ENCODE measurements at regions not wholly inside any gene's neighbourhood (a gene's known extent, or its start where the extent isn't known, plus 50 kb on each side); places are given as distances from the start of the nearest gene placed in this dataset.
"Not testable (repeated sequence)": the region's sequence is repeated elsewhere in the genome, so short reads cannot be mapped to it uniquely, and the experiment has no call there.

GRCh38 chr5:19064094-19064493 is 923.9 kb downstream of the CDH18 start:
- DNase-seq (ENCODE audit: low spot score): no peak

DNA sequence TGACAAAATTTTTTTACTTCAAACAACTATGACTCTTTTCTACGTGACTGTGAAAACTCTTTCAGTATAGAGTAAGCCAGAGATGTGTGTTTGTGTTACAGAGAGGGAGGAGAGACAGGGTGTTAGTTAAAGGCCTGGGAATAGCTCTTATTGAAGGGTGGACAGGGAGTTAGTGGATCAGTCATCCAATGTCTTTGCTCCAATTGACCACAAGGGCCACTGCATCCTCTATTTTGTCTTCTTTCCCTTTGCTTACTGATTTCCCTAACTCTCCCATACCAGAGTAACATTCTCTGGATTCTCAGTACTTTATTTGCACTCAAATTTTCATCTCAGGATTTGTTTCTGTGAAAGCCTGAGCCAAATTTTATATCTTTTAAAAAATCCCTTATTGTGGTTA is 920.3 kb downstream of the CDH18 start:
- no peak for DNase-seq (ENCODE audit: low spot score)

DNA sequence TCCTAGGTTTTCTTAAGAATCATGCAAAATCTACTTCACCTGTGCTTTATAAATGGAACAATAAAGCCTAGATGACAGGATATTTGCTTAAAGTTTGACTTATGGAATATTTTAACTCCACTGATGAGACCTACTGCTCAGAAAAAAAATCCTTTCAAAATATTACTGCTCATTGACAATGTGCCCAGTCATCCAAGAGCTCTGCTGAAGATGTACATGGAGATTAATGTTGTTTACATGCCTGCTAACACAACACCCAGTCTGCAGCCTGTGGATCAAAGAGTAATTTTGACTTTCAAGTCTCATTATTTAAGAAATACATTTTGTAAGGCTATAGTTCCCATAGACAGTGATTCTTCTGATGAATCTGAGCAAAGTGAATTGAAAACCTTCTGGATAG is 889.6 kb downstream of the CDH18 start:
- DNase-seq (ENCODE audit: low spot score): no peak

DNA sequence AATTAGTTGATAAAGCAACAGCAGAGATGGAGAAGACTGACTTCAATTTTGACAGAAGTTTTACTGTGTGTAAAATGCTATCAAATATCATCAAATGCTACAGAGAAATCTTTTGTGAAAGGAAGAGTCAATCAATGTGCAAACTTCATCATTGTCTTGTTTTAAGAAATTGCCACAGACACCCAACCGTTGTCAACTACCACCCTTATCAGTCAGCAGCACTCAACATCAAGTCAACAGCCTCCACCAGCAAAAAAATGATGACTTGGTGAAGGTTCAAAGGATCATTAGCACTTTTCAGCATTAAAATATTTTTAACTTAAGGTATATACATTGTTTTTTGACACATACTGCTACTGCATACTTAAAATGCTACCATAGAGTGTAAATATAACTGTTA is 888.8 kb downstream of the CDH18 start:
- no peak for DNase-seq (ENCODE audit: low spot score)

- DNase-seq (ENCODE audit: low spot score): no peak
These were observed 883.1 kb downstream of the CDH18 start for GRCh38 chr5:19104948-19105347.

GRCh38 chr5:19122923-19123322 is 865.1 kb downstream of the CDH18 start:
- no peak for DNase-seq (ENCODE audit: low spot score)

DNA sequence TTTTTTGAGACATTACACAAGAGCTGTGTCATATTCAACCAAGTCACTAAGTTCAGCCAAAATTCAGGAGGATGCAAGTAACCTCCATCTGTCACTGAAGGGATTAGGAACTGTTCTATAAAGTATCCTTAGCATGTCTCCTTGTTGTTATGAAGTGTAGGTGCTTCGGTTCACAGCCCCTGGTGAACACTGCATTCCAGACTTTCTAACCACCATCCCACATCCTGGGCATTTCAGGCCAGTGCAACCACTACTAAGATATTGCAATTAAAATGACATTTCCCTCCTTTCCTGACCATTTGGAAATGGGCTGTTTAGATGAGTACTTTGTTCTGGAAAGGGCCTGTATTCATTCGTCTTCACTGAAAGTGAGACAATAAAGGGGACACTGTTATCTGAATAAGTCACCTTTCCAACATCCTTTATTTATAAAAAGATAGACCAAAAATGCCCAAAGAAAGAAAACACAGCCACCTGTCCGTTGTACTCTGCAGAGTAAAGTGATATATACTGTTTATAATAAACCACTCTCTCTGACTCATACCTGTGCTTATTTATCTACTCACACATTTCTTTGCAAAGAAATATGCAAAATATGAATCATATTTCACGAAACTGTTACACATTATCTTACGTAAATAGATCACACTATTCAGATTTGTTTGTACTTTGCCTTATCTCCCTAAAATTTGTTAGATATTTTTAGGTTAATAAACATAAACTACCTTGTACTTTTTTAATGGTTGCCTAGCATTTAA is 861.9 kb downstream of the CDH18 start:
- DNase-seq (ENCODE audit: low spot score): no peak

GRCh38 chr5:19140276-19140675 is 847.7 kb downstream of the CDH18 start:
- DNase-seq (ENCODE audit: low spot score): no peak

DNA sequence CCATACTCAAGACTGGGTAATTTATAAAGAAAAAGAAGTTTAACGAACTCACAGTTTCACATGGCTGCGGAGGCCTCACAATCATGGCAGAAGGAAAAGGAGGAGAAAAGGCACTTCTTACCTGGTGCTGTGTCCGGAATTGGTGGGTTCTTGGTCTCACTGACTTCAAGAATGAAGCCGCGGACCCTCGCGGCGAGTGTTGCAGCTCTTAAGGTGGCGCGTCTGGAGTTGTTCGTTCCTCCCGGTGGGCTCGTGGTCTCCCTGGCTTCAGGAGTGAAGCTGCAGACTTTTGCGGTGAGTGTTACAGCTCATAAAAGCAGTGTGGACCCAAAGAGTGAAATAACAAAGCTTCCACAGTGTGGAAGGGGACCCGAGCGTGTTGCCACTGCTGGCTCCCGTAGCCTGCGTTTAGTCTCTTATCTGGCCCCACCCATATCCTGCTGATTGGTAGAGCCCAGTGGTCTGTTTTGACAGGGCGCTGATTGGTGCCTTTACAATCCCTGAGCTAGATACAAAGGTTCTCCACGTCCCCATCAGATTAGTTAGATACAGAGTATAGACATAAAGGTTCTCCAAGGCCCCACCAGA is 846.0 kb downstream of the CDH18 start:
- DNase-seq (ENCODE audit: low spot score): not testable (repeated sequence)

DNA sequence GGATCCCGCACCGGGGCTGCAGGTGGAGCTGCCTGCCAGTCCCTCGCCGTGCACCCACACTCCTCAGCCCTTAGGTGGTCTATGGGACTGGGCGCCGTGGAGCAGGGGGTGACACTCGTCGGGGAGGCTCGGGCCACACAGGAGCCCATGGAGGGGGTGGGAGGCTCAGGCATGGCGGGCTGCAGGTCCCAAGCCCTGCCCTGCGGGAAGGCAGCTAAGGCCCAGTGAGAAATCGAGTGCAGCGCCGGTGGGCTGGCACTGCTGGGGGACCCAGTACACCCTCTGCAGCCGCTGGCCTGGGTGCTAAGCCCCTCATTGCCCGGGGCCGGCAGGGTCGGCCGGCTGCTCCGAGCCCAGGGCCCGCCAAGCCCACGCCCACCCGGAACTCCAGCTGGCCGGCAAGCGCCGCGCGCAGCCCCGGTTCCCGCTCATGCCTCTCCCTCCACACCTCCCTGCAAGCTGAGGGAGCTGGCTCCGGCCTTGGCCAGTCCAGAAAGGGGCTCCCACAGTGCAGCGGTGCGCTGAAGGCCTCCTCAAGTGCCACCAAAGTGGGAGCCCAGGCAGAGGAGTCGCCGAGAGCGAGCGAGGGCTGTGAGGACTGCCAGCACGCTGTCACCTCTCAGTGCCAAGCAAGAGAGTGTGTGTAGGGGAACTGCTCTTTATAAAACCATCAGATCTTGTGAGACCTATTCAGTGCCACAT is 845.1 kb downstream of the CDH18 start:
- DNase-seq (ENCODE audit: low spot score): not testable (repeated sequence)

DNA sequence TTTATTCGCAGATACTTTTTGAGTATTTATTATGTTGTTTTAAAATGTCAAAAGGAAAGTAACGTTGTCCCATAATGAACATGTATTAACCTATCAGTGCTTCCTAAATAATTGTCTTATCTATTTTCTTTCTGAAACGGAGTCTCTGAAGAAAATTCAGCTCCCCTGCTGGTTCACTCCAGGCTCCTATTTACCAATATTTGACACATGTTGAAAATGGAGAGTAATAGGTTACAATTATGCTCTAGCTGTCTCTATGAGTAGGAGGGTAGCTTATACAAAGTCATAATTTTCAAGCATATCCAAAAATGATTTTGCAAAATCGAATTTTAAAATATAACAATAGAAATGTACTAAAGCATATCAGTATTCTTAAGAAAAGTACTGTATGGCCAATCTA is 844.1 kb downstream of the CDH18 start:
- DNase-seq (ENCODE audit: low spot score): no peak

GRCh38 chr5:19169426-19169825 is 818.6 kb downstream of the CDH18 start:
- no peak for DNase-seq (ENCODE audit: low spot score)

- DNase-seq (ENCODE audit: low spot score): no peak
These were observed 815.0 kb downstream of the CDH18 start for GRCh38 chr5:19172926-19173470.

- no peak for DNase-seq (ENCODE audit: low spot score)
These were observed 812.0 kb downstream of the CDH18 start for GRCh38 chr5:19175776-19176570.

DNA sequence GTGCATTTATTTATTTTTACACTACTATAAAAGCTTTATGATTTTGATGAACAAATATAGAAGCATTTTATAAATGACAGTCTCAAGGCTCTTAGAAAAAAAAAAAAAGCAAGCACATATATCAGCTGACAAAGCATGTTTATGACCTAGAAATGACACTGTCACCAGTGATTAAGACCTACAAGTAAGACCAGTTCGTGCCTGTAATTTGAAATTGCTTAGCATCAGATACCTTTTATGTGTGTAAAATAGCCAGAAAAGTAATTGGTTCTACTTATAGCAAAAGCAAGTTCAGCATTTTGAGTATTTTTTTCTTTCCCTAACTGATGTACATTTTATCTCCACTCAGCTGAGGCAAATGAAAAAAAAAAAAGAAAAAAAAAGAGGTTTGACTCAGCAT is 808.4 kb downstream of the CDH18 start:
- DNase-seq (ENCODE audit: low spot score): no peak

DNA sequence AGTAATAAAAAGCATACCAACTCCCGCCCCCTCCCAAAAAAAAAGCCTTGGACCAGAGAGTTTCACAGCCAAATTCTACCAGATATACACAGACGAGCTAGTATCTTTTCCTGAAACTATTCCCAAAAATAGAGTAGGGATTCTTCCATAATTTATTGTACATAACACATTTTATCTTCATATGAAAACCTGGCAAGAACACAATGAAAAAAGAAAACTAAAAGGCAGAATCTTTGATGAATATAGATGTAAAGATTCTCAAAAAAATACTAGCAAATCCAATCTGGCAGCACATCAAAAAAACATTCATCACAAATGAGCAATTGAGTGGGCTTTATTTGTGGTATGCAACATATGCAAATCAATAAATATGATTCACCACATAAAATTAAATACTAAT is 798.8 kb downstream of the CDH18 start:
- no peak for DNase-seq (ENCODE audit: low spot score)

GRCh38 chr5:19193631-19194030 is 794.4 kb downstream of the CDH18 start:
- no peak for DNase-seq (ENCODE audit: low spot score)

DNA sequence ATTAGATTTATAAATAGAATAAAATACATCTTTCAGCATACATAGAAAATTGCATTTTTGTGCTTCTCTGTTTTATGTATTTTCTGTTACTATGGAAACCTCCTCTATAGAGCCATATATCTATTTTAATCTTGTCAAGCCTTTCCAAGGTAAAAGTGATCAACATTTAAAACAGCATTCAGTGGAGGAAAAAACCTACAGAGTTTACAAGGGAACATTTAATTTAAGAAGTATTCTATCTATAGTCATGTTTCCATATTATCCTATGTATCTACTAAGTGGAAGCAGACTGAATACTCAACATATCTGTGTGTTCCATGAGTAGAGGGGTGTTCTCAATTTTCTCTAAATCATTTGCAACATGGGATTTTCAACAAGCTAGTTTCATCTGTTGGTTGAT is 791.4 kb downstream of the CDH18 start:
- no peak for DNase-seq (ENCODE audit: low spot score)

- DNase-seq (ENCODE audit: low spot score): no peak
These were observed 787.7 kb downstream of the CDH18 start for GRCh38 chr5:19200251-19200650.

GRCh38 chr5:19208397-19208796 is 779.6 kb downstream of the CDH18 start:
- no peak for DNase-seq (ENCODE audit: low spot score)

GRCh38 chr5:19210886-19211285 is 777.1 kb downstream of the CDH18 start:
- no peak for DNase-seq (ENCODE audit: low spot score)

DNA sequence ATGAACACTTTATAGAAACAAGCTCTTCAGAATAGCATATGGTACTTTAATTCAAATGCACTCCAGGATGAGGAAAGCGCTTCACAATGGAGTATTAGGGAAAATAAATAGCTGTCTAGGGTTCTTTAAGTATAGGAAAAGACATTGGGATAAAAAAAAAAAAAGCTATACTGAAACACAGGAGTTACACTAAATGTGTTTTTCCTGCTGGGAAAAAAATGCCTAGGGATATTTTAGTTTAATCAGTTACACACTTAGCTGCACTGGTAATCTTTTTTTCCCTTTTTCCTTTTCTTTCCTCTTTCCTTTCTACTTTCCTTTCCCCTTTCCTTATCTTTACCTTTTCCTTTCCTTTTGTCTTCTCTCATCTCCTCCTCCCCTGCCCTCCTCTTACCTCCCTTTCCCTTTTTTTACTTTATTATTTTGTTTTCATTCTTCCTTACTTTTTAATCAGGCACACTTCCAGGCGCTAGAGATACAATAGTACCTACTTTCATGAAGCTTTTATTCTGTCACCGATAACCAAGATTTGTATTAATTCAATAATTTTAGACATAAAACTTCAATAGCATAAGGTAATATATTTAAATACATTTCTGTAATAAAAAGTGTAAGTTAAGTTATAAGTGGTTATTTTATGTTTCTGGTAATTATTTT is 758.7 kb downstream of the CDH18 start:
- no peak for DNase-seq (ENCODE audit: low spot score)

Measured in HuH-7.5 (cell line).